GM19452 (cell line): ENCODE measurements at regions not wholly inside any gene's neighbourhood (a gene's known extent, or its start where the extent isn't known, plus 50 kb on each side); places are given as distances from the start of the nearest gene placed in this dataset.

ENCODE experiments used
- ATAC-seq: cut with Tn5 transposase; IDR thresholded peaks from one replicate; pipeline ENCODE4 v1.9.1; 2021; ENCODE audit not compliant: unreplicated experiment

GRCh38 chr2:146229508-146230155 is 1615.2 kb upstream of the ACVR2A start:
- ATAC-seq = no peak

DNA sequence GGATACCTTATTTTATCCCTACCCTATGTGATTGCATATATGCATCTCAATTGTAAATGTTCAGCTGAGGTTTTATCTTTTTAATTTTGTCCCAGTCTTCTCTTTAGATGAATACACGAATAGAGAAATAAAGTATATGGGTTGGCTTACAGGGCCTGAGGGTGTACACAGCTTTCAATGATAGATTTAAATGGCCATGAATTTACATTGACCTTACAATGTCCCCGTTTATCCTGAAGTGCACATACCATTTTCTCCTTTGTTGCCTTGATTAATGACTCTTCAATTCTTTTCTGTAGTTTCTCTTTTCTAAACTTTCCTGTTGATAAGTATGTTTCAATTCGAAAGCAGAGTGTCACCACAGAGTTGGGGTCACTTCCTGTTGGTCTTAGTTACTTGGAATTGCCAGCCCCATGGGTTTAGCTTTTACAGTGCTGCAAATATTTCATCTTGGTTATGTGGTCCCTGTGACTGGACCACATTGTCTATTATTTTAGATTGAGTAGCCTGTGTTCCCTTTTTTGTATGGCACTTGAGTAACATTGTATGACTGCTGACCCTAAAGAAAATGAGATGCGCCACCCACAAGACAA is 1616.3 kb upstream of the ACVR2A start:
- ATAC-seq = no peak

GRCh38 chr2:146228020-146228393 is 1616.8 kb upstream of the ACVR2A start:
- ATAC-seq = no peak

GRCh38 chr2:146227152-146228019 is 1617.4 kb upstream of the ACVR2A start:
- ATAC-seq = no peak

DNA sequence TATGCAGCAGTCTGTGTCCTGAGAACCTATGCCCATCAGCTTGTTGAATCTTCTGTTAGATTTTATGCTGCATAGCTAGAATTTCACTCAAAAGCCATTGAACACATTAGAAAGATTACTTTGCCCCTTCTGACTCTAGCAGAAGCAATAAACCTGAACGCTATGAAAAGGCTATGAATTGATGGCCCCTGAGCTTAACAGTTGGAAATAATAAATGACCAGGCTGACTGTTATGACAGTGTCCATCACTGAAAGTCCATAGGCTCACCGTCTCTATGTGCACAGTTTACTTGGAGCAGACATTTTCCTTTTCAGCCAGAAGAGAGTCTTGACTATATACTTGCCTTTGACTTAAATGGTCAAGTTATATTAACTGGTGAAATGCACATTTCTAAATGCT is 1618.8 kb upstream of the ACVR2A start:
- no peak for ATAC-seq

DNA sequence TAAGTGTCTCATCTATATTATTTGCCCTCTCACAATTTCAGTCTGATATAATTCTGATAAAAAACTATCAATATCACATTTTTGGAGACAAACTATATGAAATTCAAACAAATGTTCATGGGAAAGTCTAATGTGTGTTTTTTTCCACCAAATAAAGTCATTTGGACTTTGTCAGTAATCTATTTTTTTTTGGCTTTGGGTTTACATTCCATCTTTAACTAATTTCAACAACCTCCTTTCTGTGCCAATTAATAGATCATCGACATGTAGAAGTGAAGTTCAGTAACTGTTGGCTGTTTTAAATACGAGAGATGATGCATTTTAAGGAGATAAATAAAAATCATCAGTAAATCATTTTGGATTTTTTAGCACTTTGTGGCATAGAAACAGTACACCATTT is 1623.0 kb upstream of the ACVR2A start:
- no peak for ATAC-seq

- no peak for ATAC-seq
These were observed 1623.9 kb upstream of the ACVR2A start for GRCh38 chr2:146220957-146221356.

GRCh38 chr2:146214394-146214929 is 1630.4 kb upstream of the ACVR2A start:
- no peak for ATAC-seq

GRCh38 chr2:146213674-146214073 is 1631.2 kb upstream of the ACVR2A start:
- no peak for ATAC-seq

DNA sequence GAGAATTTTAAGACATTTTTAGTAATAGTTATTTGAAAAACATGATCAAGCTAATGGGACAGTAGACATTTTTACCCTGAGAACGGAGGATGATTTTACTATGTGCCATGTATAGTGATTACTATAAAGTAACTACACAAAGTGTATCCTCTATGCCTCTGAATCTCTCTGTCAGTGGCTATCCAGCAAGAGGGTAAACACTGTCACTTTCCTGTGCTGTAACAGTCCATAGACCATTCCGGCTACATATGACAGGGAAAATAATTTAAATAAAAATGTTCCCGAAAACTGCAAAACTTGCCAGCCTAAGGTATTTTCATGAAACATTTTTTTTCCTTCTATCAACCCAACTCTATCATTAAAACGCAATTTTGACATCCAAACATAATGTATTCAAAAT is 1632.2 kb upstream of the ACVR2A start:
- no peak for ATAC-seq

- no peak for ATAC-seq
These were observed 1635.0 kb upstream of the ACVR2A start for GRCh38 chr2:146209842-146210275.

GRCh38 chr2:146207901-146208300 is 1636.9 kb upstream of the ACVR2A start:
- ATAC-seq = no peak

GRCh38 chr2:146207417-146207816 is 1637.4 kb upstream of the ACVR2A start:
- ATAC-seq = no peak

DNA sequence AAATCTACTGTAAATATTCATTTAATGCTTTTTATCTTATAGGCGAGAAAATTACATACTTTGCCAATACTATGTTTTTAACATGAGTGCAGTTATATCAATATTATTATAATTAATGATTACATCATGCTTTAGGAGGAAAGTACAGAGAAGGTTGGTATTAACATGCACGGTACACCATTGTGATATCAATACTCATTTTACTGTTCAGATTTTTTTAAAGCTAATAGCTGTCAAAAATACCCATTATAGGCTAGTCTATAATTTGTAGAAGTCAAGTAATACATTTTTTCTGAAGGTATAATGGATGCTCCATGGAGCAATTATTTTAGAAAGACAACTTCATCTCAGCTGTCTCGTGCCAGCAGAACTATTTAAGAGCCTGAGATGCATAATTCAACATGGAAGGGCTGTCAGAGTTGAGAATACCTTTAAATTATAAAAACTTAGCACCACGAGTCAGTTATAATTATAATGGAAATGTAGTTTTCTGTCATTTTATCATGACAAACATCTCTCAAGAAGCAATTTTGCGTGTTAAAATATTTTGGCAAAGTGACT is 1641.7 kb upstream of the ACVR2A start:
- no peak for ATAC-seq

GRCh38 chr2:146193619-146194018 is 1651.2 kb upstream of the ACVR2A start:
- ATAC-seq = no peak

DNA sequence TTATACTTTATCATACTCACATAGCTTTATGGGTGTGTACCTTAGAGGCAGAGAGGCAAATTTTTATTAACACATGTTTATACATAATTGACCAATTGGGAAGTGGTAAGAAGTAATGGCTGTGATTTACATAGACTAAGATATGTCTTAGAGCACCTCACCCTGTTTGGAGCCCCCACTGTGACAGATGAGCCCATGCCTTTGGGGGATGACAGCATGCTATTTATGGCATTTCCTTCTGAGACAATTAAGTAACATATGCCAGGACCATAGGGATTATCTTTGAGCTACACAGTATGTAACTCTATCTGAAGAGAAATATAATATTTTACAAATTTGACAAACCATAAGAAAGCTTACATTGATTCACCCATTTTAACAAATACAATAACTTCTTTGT is 1655.3 kb upstream of the ACVR2A start:
- ATAC-seq = no peak

DNA sequence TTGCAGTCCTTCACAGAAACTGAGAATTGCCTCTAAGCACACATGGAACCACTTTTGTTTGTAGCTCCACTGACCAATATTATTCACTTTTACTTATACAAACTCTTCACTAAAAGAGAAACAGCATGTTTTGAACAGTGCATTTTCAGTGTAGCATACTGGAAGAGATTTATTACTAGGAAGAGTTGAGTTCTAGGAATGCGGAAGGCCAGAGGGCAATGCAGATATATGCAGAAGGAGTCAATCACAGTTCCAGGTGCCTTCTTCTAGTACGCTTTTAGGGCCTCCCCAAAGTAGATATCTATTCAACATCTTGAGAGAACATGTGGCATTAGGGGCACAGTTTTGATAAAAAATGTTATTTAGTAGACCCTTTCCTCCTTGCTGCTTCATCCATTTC is 1654.0 kb upstream of the ZEB2 start:
- ATAC-seq = no peak

- ATAC-seq = no peak
These were observed 1641.5 kb upstream of the ZEB2 start for GRCh38 chr2:146161256-146161882.

- ATAC-seq = no peak
These were observed 1638.3 kb upstream of the ZEB2 start for GRCh38 chr2:146158072-146158674.

- ATAC-seq = no peak
These were observed 1627.6 kb upstream of the ZEB2 start for GRCh38 chr2:146147448-146148012.
